ENCODE measurements at regions not wholly inside any gene's neighbourhood (a gene's known extent, or its start where the extent isn't known, plus 50 kb on each side); places are given as distances from the start of the nearest gene placed in this dataset.

DNA sequence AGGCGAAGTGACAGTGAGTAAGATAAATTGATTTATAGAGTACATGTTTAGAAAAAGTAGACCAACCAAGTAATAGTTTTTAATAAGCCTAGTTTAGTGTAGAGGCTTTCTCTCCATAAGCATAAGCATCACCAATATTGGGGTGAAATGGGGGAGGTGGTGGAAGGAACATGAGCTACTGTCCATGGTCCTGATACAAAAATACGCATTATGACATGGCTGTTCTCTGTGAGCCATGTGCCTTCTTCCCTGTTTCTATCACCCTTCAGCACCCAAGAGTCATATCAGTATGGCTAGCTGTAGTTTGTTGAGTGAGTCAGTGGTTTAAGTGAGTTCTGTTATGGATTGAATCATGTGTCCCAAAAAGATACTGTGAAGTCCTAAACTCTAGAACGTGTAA is 150.8 kb downstream of the EDN1 start:
- intact Hi-C loops (cut with micrococcal nuclease) = no loop called here
- H3K4me3 Mint-ChIP-seq = no peak overlapping the region
- DNase-seq = no peak
- H3K27me3 Mint-ChIP-seq = peaks cover 8% of the 10 kb centered on the region
- H3K9me3 Mint-ChIP-seq = no peaks in the 10 kb centered on the region
- H3K4me1 Mint-ChIP-seq (ENCODE audit: low read depth) = no peaks in the 10 kb centered on the region
- CTCF ChIA-PET = no interaction called here
- POLR2A ChIA-PET = no interaction called here
- no peak overlapping the region for H3K27ac Mint-ChIP-seq
- H3K36me3 Mint-ChIP-seq = no peaks in the 10 kb centered on the region

DNA sequence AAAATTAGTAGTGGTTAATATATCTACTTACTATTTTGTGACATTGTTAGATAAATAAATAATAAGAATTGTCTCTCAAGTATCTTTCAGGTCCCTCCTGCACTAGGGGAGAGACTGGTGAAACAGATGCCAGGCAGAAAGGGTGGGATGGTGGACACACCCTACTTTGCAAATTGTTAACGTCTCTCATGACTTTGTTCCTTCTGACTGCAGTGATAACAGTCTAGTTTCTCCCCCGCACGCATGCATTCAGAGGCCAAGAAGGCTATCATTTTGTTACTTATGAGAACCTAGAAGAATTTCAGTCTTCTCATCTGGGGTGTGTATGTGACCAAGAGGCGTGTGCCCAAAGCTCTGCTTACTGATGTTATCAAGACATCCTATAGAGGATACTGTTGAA is 152.3 kb downstream of the EDN1 start:
- Mint-ChIP-seq H3K36me3 (no peaks in the 10 kb centered on the region), H3K27ac (no peak overlapping the region), H3K27me3 (peaks cover 8% of the 10 kb centered on the region), H3K9me3 (no peaks in the 10 kb centered on the region), H3K4me1 (ENCODE audit: low read depth) (no peaks in the 10 kb centered on the region), H3K4me3 (no peak overlapping the region)
- ChIA-PET POLR2A (no interaction called here), CTCF (no interaction called here)
- intact Hi-C loops (cut with micrococcal nuclease) = no loop called here
- no peak for DNase-seq

DNA sequence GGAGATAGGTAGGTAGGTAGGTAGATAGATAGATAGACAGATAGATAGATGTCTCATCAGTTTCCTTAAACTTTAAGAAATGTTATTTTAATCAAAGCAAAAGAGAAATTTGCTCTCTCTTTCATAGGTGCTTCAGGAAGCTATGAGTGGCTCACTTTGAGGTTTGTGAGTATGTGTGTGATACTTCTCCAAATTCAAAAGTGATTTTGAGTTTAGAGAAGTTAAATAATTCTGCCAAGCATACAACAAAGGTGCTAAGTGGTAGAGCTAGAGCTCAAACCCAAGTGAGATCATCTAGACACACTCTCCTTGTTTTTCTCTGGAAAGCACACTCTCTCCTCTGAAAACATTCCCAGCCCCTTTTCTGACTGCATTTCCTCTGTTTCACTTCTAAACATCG is 156.2 kb downstream of the EDN1 start:
- CTCF ChIA-PET = no interaction called here
- Mint-ChIP-seq H3K36me3 (no peaks in the 10 kb centered on the region), H3K4me1 (ENCODE audit: low read depth) (no peaks in the 10 kb centered on the region), H3K27me3 (peaks cover 6% of the 10 kb centered on the region), H3K9me3 (no peaks in the 10 kb centered on the region), H3K27ac (no peak overlapping the region), H3K4me3 (no peak overlapping the region)
- DNase-seq = no peak
- intact Hi-C loops (cut with micrococcal nuclease) = no loop called here
- POLR2A ChIA-PET = no interaction called here

DNA sequence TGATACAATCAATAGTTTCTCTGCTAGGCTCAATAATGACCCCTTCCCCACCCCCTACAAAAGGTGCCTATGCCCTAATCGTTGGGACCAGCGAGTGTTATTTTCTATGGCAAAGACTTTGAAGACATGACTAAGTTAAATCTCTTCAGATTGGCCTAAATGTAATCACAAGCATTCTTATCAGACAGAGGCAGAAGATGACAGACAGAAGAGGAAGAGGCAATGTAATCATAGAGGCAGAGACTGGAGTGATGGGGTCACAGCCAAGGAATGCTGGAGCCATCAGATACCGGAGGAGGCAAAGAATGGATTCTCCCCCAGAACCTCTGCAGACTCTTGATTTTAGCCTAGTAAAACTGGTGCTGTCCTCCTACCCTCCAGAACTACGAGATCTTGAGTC is 159.3 kb downstream of the EDN1 start:
- Mint-ChIP-seq H3K36me3 (no peaks in the 10 kb centered on the region), H3K27ac (no peak overlapping the region), H3K4me1 (ENCODE audit: low read depth) (no peaks in the 10 kb centered on the region), H3K27me3 (peaks cover 2% of the 10 kb centered on the region), H3K9me3 (peaks cover 18% of the 10 kb centered on the region), H3K4me3 (no peak overlapping the region)
- ChIA-PET POLR2A (no interaction called here), CTCF (no interaction called here)
- intact Hi-C loops (cut with micrococcal nuclease) = no loop called here
- no peak for DNase-seq

DNA sequence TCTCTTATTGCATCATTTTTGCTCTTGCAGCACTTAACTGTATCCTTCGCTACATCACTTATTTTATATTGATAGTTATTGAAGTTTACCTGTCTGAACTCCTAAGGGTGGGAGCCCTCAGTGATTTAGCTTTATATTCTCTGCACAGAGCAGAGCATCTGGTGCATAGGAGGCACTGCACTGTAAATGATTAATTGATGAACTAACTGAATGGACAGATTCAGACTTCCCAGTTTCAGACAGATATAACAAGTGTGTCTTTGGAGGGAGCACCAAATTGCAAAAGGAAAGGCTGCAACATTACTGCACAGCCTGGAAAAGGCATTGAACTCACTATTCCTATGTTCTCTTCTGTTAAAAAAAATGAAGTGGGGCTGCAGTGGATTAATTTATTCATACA is 160.3 kb downstream of the EDN1 start:
- intact Hi-C loops (cut with micrococcal nuclease) = no loop called here
- Mint-ChIP-seq H3K4me3 (no peak overlapping the region), H3K4me1 (ENCODE audit: low read depth) (no peaks in the 10 kb centered on the region), H3K36me3 (no peaks in the 10 kb centered on the region), H3K27me3 (peaks cover 2% of the 10 kb centered on the region), H3K9me3 (peaks cover 24% of the 10 kb centered on the region), H3K27ac (no peak overlapping the region)
- no peak for DNase-seq
- CTCF ChIA-PET = no interaction called here
- POLR2A ChIA-PET = no interaction called here

DNA sequence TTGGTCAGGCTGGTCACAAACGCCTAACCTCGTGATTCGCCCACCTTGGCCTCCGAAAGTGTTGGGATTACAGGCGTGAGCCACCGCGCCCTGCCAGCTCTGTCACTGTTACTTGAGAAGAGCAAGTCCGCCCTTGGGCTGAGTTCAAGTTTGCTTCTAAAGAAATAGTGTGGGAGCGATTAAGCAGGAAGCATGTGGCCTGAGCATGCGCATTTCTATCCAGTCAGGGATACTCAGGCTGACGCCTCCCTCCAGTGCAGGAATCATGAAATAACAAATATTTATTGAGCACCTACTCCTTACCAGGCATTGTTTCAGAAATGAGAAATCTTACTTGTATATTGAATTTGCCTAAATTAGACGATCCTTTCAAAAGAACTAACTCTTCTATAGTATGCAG is 166.2 kb downstream of the EDN1 start:
- no peak for DNase-seq
- Mint-ChIP-seq H3K27ac (no peak overlapping the region), H3K4me1 (ENCODE audit: low read depth) (no peaks in the 10 kb centered on the region), H3K27me3 (peaks cover 7% of the 10 kb centered on the region), H3K9me3 (peaks cover 25% of the 10 kb centered on the region), H3K4me3 (no peak overlapping the region), H3K36me3 (no peaks in the 10 kb centered on the region)
- CTCF ChIA-PET = no interaction called here
- POLR2A ChIA-PET = no interaction called here
- intact Hi-C loops (cut with micrococcal nuclease) = no loop called here

DNA sequence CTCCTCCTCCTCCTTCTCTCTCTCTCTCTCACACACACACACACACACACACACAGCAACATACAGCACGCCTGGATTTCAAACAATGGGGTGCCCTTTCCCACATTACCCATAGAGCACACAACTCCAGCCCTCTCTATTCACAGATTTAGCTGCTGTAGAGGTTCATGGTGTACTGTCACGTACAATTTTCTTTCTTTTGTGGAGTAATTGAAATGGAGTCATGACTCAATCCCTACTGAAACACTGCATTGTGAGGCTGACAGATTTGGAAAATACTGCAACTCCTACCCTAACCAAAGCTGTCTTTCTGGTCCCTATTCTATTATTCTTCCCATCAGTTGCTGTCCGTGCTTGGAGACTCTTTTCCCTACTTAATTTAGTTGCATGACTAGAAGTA is 166.9 kb downstream of the EDN1 start:
- ChIA-PET CTCF (no interaction called here), POLR2A (no interaction called here)
- Mint-ChIP-seq H3K27ac (no peak overlapping the region), H3K4me1 (ENCODE audit: low read depth) (no peaks in the 10 kb centered on the region), H3K36me3 (no peaks in the 10 kb centered on the region), H3K27me3 (peaks cover 7% of the 10 kb centered on the region), H3K9me3 (peaks cover 18% of the 10 kb centered on the region), H3K4me3 (no peak overlapping the region)
- intact Hi-C loops (cut with micrococcal nuclease) = no loop called here
- no peak for DNase-seq

DNA sequence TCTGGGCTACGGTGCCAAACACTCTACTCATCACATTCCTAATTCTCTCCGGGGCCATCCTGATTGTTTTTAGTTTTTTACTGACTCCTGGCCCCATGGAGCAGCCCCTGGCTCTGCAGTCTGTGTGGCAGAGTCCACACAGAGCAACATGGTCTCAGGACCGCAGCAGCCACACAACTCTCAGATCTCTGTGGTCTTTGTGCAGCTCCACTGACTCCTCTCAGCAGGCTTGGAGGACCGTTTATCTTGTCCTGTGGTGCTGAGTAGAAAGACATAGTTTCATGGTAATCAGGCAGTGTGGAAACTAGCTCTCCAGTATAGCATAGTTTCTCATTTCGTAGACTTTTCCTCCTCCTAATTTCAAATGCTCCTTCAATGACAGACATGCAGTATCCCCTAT is 168.4 kb downstream of the EDN1 start:
- H3K27me3 Mint-ChIP-seq = peaks cover 7% of the 10 kb centered on the region
- peaks cover 13% of the 10 kb centered on the region for H3K9me3 Mint-ChIP-seq
- intact Hi-C loops (cut with micrococcal nuclease) = no loop called here
- H3K27ac Mint-ChIP-seq = no peak overlapping the region
- H3K4me3 Mint-ChIP-seq = no peak overlapping the region
- no peak for DNase-seq
- no peaks in the 10 kb centered on the region for H3K4me1 Mint-ChIP-seq (ENCODE audit: low read depth)
- CTCF ChIA-PET = no interaction called here
- H3K36me3 Mint-ChIP-seq = no peaks in the 10 kb centered on the region
- POLR2A ChIA-PET = no interaction called here

DNA sequence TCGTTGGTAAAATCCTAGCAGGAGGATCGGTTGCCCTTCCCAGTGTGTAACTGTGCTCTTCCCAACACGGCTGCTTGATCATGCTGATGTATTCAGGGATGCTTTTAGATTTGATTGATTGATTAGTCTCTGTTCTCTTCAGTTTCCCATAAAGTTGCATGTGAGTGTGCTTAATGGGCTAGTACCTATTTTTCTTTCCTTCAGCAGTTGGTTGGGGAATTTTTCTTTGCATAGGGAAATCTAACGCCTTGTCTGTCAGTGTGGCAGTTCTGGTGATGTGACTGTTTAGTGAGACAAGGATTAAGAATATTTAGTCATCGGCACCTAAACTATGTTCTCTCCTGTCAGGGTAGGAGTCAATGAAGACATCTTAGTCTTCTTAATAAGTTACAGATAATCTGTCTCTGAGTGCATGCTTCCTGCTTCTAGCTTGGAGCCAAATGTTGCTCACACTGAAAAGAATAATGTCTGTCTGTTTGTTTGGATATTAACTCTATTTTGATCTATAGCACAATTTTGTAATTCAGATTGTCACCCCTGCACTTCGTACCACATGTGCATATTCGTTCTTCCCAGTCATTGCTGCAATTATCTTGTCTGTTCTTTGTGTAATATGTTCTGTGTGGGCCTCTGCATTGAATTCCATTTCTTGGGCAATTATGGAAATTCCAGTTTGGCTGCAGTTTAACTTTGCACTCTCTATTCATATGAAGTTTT is 169.9 kb downstream of the EDN1 start:
- Mint-ChIP-seq H3K9me3 (peaks cover 3% of the 10 kb centered on the region), H3K4me3 (no peak overlapping the region), H3K27ac (no peak overlapping the region), H3K36me3 (no peaks in the 10 kb centered on the region), H3K27me3 (peaks cover 7% of the 10 kb centered on the region), H3K4me1 (ENCODE audit: low read depth) (no peaks in the 10 kb centered on the region)
- POLR2A ChIA-PET = no interaction called here
- CTCF ChIA-PET = no interaction called here
- no peak for DNase-seq
- intact Hi-C loops (cut with micrococcal nuclease) = no loop called here

DNA sequence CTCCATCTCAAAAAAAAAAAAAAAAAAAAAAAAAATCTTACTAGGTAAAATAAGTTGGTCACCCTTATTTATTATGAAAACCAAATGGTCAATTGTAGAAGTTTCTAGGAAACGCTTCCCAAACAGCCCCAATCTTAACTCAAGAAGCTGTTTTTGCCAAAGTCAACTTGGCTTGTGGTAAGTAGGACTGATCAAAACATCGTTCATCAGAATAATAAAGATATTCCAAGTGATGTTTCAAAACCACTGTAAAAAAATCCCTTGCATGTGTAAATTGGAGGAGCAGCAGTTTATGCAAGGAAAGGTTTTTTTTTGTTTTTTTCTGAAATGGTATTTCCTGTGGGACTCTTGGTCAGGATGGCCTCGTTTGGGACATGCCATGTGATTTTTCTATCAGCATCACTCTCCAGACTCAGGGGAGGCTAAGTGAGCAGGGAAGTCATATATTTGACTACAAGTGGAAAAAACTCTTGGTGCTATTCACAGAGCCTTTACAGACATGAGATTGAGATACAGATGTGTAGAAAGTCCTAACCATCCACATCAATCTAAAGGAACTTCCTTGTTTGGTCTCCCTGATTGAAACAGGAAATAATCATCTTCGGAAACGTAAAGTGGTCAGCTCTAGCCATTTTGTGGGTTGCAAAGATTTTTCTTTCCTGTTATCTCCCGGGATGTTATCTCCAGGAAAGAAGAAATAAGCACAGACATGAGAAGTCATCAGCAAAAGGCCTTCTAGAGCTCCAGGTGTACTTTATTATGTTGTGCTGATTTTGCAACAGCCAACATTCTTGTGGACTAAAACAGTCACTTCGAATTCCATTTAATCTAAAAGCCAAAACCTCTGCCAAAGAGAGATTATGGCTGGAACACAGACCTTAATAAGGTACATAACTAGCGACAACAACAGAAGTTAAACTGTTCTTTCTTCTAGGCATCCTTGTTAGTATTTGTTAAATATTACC is 177.8 kb downstream of the EDN1 start:
- DNase-seq = no peak
- Mint-ChIP-seq H3K9me3 (no peaks in the 10 kb centered on the region), H3K27me3 (peaks cover 4% of the 10 kb centered on the region), H3K4me3 (no peak overlapping the region), H3K27ac (no peak overlapping the region), H3K4me1 (ENCODE audit: low read depth) (no peaks in the 10 kb centered on the region), H3K36me3 (no peaks in the 10 kb centered on the region)
- CTCF ChIA-PET = no interaction called here
- POLR2A ChIA-PET = no interaction called here
- intact Hi-C loops (cut with micrococcal nuclease) = no loop called here

DNA sequence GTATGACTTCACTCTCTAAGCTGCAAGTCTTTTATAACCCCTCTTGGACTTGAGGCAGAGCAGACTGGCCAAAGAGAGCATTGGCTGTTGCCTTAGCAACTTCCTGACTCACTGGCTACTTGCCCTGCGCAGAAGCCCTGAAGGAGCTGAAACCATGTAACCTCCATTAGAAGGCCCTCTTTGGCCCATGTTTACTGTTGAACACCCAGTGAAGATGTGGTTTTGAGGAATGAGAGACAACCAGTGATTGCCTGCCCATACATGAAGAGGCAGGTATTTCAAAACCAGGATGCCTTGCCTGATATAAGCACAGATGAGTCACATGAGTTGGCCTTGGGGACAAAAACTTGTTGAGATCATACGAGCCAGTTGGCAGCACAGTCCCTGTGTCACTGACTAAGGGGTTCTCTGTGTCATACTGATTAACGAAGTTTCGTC is 182.5 kb downstream of the EDN1 start:
- Mint-ChIP-seq H3K27ac (no peak overlapping the region), H3K4me1 (ENCODE audit: low read depth) (no peaks in the 10 kb centered on the region), H3K4me3 (no peak overlapping the region), H3K9me3 (no peaks in the 10 kb centered on the region), H3K36me3 (no peaks in the 10 kb centered on the region), H3K27me3 (peaks cover 9% of the 10 kb centered on the region)
- no peak for DNase-seq
- CTCF ChIA-PET = no interaction called here
- POLR2A ChIA-PET = no interaction called here
- intact Hi-C loops (cut with micrococcal nuclease) = no loop called here

DNA sequence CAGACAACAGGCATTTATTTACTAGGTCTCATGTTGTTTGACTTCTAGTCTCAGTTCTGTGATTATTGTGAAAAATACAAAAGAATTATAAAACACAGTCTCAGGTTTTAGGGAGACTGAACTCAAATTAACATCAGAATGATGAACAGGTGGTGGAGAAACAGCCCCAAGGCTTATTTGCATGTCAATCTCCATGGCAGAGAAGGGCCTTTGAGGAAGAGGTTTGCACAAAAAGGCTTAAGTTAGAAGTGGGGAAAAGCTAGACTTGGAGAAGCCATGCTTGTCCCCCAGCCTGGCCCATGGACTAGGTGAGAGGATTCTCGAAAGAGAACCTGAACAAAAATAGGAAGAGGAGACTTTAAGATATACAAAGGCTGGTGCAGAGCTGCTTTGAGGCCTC is 183.3 kb downstream of the EDN1 start:
- DNase-seq = no peak
- ChIA-PET CTCF (no interaction called here), POLR2A (no interaction called here)
- no peaks in the 10 kb centered on the region for H3K4me1 Mint-ChIP-seq (ENCODE audit: low read depth)
- intact Hi-C loops (cut with micrococcal nuclease) = no loop called here
- no peak overlapping the region for H3K27ac Mint-ChIP-seq
- no peak overlapping the region for H3K4me3 Mint-ChIP-seq
- H3K27me3 Mint-ChIP-seq = peaks cover 12% of the 10 kb centered on the region
- no peaks in the 10 kb centered on the region for H3K36me3 Mint-ChIP-seq
- H3K9me3 Mint-ChIP-seq = no peaks in the 10 kb centered on the region
